H1 (cell line): ENCODE measurements at regions not wholly inside any gene's neighbourhood (a gene's known extent, or its start where the extent isn't known, plus 50 kb on each side); places are given as distances from the start of the nearest gene placed in this dataset.
"Not testable (repeated sequence)": the region's sequence is repeated elsewhere in the genome, so short reads cannot be mapped to it uniquely, and the experiment has no call there.

Experiments used
- CTCF ChIA-PET: fragments of 300-600 bp; sonication (Branson Sonifier 250); formaldehyde crosslinking; loops from one replicate; lab custom pipeline; 2021; ENCODE audit not compliant: partially characterized antibody; lab: Charles Lee
- POLR2A ChIA-PET: fragments of 300-600 bp; sonication (Branson Sonifier 250); formaldehyde crosslinking; loops from one replicate; lab custom pipeline; 2021; ENCODE audit warnings: inconsistent platforms; ENCODE audit not compliant: partially characterized antibody; lab: Charles Lee
- DNase-seq, 2 experiments: peaks; one replicate each; pipeline versions ENCODE4 v3.0.0 to v3.0.0-alpha.2; 2010 to 2022; ENCODE audit warnings: low spot score in 2 of 2, low read depth in 1 of 2, mixed read lengths in 1 of 2
- FAIRE-seq: peaks from 2 replicates; lab custom pipeline; 2011; peaks lifted over from hg19 to GRCh38; lab: Jason Lieb, UNC
- H2AFZ ChIP-seq: 2 replicates; pipeline ENCODE4 v1.8.1; 2012; ENCODE audit warnings: low read length, inconsistent platforms
- H2AK5ac ChIP-seq: 2 replicates; pipeline ENCODE4 v1.6.1; 2013; ENCODE audit warnings: low read depth, low read length
- H2BK120ac ChIP-seq: replicated peaks from 2 replicates; pipeline ENCODE3; 2013; ENCODE audit warnings: low read depth, low read length, inconsistent platforms
- H2BK12ac ChIP-seq: 2 replicates; pipeline ENCODE4 v1.6.1; 2013; ENCODE audit warnings: low read depth, low read length
- H2BK15ac ChIP-seq: 2 replicates; pipeline ENCODE4 v1.6.1; 2013; ENCODE audit warnings: low read length
- H2BK20ac ChIP-seq: 2 replicates; pipeline ENCODE4 v1.6.1; 2013; ENCODE audit warnings: low read length
- H2BK5ac ChIP-seq: 2 replicates; pipeline ENCODE4 v1.6.1; 2013; ENCODE audit warnings: low read depth, low read length
- H3K14ac ChIP-seq: 2 replicates; pipeline ENCODE4 v1.6.1; 2013; ENCODE audit warnings: inconsistent platforms; ENCODE audit not compliant: insufficient read length
- H3K18ac ChIP-seq: 2 replicates; pipeline ENCODE4 v1.6.1; 2013; ENCODE audit warnings: low read length; ENCODE audit errors: extremely low read depth
- H3K23ac ChIP-seq: 2 replicates; pipeline ENCODE4 v1.6.1; 2013; ENCODE audit warnings: inconsistent platforms; ENCODE audit not compliant: insufficient read length
- H3K23me2 ChIP-seq: 2 replicates; pipeline ENCODE4 v1.6.1; 2013; ENCODE audit warnings: low read depth, low read length
- H3K27ac ChIP-seq: 2 replicates; pipeline ENCODE4 v1.6.1; 2011; ENCODE audit warnings: low read depth, low read length, inconsistent platforms
- H3K27me3 ChIP-seq, 4 experiments: replicated peaks in 1 of 4; 1 replicate in 1 of 4; 2 replicates in 3 of 4; pipeline versions ENCODE4 v1.6.1 to v1.8.1; 2011 to 2013; ENCODE audit warnings: low read length in 3 of 4, mild to moderate bottlenecking in 3 of 4, inconsistent platforms in 2 of 4, mixed read lengths in 2 of 4, moderate library complexity in 1 of 4; ENCODE audit not compliant: control insufficient read depth in 3 of 4, insufficient read depth in 3 of 4; ENCODE audit errors: extremely low read depth in 1 of 4
- H3K36me3 ChIP-seq, 4 experiments: 2 replicates each; pipeline versions ENCODE4 v1.6.1 to v1.8.1; 2011 to 2013; ENCODE audit warnings: mild to moderate bottlenecking in 4 of 4, low read length in 3 of 4, moderate library complexity in 2 of 4, control low read depth in 1 of 4, inconsistent platforms in 1 of 4; ENCODE audit not compliant: insufficient read depth in 4 of 4, control insufficient read depth in 2 of 4
- H3K4ac ChIP-seq: replicated peaks from 2 replicates; pipeline ENCODE3; 2013; ENCODE audit warnings: low read length, low read depth, mixed read lengths, inconsistent platforms; ENCODE audit not compliant: insufficient read length
- H3K4me1 ChIP-seq, 4 experiments: replicated peaks in 1 of 4; 1 replicate in 1 of 4; 2 replicates in 3 of 4; pipeline versions ENCODE4 v1.6.1 to v1.8.1; 2011 to 2013; ENCODE audit warnings: low read length in 3 of 4, inconsistent platforms in 2 of 4, mixed read lengths in 1 of 4; ENCODE audit not compliant: insufficient read depth in 4 of 4, control insufficient read depth in 3 of 4
- H3K4me2 ChIP-seq, 2 experiments: 2 replicates each; pipeline versions ENCODE4 v1.6.1 to v1.8.1; 2011 to 2013; ENCODE audit warnings: low read depth in 2 of 2, low read length in 2 of 2, control low read depth in 1 of 2, inconsistent platforms in 1 of 2, mild to moderate bottlenecking in 1 of 2; ENCODE audit not compliant: insufficient read depth in 1 of 2
- H3K4me3 ChIP-seq, 4 experiments: fragments of 200-600, 300-600 bp in 1 of 4; sonication (generic), shearing (Covaris generic), sonication (Bioruptor Twin) in 1 of 4; 2 replicates each; pipeline versions ENCODE4 v1.5.1 to v1.8.1; 2011 to 2016; ENCODE audit warnings: low read length in 4 of 4, low read depth in 3 of 4, control low read depth in 2 of 4, inconsistent platforms in 2 of 4, mild to moderate bottlenecking in 2 of 4, mixed read lengths in 1 of 4, moderate library complexity in 1 of 4; ENCODE audit not compliant: insufficient read depth in 2 of 4; ENCODE audit errors: extremely low read depth in 1 of 4
- H3K56ac ChIP-seq: replicated peaks from 2 replicates; pipeline ENCODE3; 2013; ENCODE audit warnings: low read depth, mild to moderate bottlenecking, mixed read lengths, low read length, inconsistent platforms; ENCODE audit not compliant: insufficient read length
- H3K79me1 ChIP-seq: 2 replicates; pipeline ENCODE4 v1.6.1; 2013; ENCODE audit warnings: low read depth, low read length, control low read depth
- H3K79me2 ChIP-seq, 2 experiments: 2 replicates each; pipeline versions ENCODE4 v1.6.1 to v1.8.1; 2012 to 2013; ENCODE audit warnings: low read length in 2 of 2, mild to moderate bottlenecking in 2 of 2, inconsistent platforms in 1 of 2; ENCODE audit not compliant: insufficient read depth in 2 of 2, control insufficient read depth in 1 of 2
- H3K9ac ChIP-seq, 4 experiments: replicated peaks in 1 of 4; 1 replicate in 1 of 4; 2 replicates in 3 of 4; pipeline versions ENCODE4 v1.6.1 to v1.8.1; 2011 to 2013; ENCODE audit warnings: low read depth in 3 of 4, low read length in 3 of 4, control low read depth in 2 of 4, mild to moderate bottlenecking in 2 of 4, moderate library complexity in 2 of 4, inconsistent platforms in 1 of 4; ENCODE audit errors: extremely low read depth in 1 of 4
- H3K9me3 ChIP-seq, 2 experiments: 2 replicates each; pipeline versions ENCODE4 v1.6.1 to v1.8.1; 2012 to 2013; ENCODE audit warnings: mild to moderate bottlenecking in 2 of 2, moderate library complexity in 2 of 2, control low read depth in 1 of 2, inconsistent platforms in 1 of 2, low read depth in 1 of 2, low read length in 1 of 2, mixed read lengths in 1 of 2; ENCODE audit not compliant: insufficient read depth in 2 of 2
- H4K20me1 ChIP-seq, 2 experiments: replicated peaks in 1 of 2; 2 replicates each; pipeline versions ENCODE3 to v1.8.1; 2011 to 2013; ENCODE audit warnings: inconsistent platforms in 2 of 2, low read length in 2 of 2, mild to moderate bottlenecking in 1 of 2; ENCODE audit not compliant: insufficient read depth in 2 of 2, control insufficient read depth in 1 of 2
- H4K5ac ChIP-seq: 2 replicates; pipeline ENCODE4 v1.6.1; 2013; ENCODE audit warnings: low read length, low read depth, mixed read lengths, inconsistent platforms; ENCODE audit not compliant: insufficient read length
- H4K8ac ChIP-seq: 2 replicates; pipeline ENCODE4 v1.8.0; 2013; ENCODE audit warnings: mild to moderate bottlenecking, moderate library complexity, low read length, inconsistent platforms; ENCODE audit not compliant: insufficient read depth; ENCODE audit errors: extremely low read depth
- H4K91ac ChIP-seq: replicated peaks from 2 replicates; pipeline ENCODE3; 2013; ENCODE audit warnings: low read length, mixed read lengths, inconsistent platforms; ENCODE audit not compliant: insufficient read length
- WGBS, 2 experiments: shearing (Covaris generic) in 1 of 2; methylation state at CpG; one replicate each; pipeline versions ENCODE4 v1.1.6 to v1.1.7; 2013 to 2015; ENCODE audit warnings: low lambda C conversion rate in 2 of 2, mixed read lengths in 2 of 2, inconsistent platforms in 1 of 2, low coverage in 1 of 2, missing lambda C conversion rate in 1 of 2; ENCODE audit not compliant: insufficient replicate concordance in 2 of 2, insufficient coverage in 1 of 2, insufficient read length in 1 of 2; ENCODE audit errors: extremely low coverage in 1 of 2, missing lambda C conversion rate in 1 of 2; 5-methylcytosine and 5-hydroxymethylcytosine counted together

- H2AK5ac ChIP-seq, H2BK15ac ChIP-seq, H2AFZ ChIP-seq, H2BK12ac ChIP-seq, H3K79me1 ChIP-seq, H2BK20ac ChIP-seq, H4K91ac ChIP-seq, H3K14ac ChIP-seq, H3K4ac ChIP-seq, H3K18ac ChIP-seq, H2BK5ac ChIP-seq, H3K36me3 ChIP-seq, H4K8ac ChIP-seq, H3K27me3 ChIP-seq, H3K9me3 ChIP-seq, H4K5ac ChIP-seq, H4K20me1 ChIP-seq, H3K4me2 ChIP-seq, FAIRE-seq, H2BK120ac ChIP-seq, H3K4me3 ChIP-seq, H3K27ac ChIP-seq, H3K79me2 ChIP-seq, H3K23ac ChIP-seq, H3K9ac ChIP-seq, H3K56ac ChIP-seq, POLR2A ChIA-PET, H3K4me1 ChIP-seq: not testable (repeated sequence)
- WGBS, 2 experiments = 93% methylated on average over 7 of the region's 14 CpGs; no CpG with 5 or more reads in 1 of the 2 experiments
- peaks cover 11% of the 10 kb centered on the region; the same call in 1 of the 2 replicates for H3K23me2 ChIP-seq
- DNase-seq = peak in 1 of 2 experiments; percentile 30
- CTCF ChIA-PET = interaction anchor here (0.7 to 2.1 kb wide), 2 partner anchors 14 to 123 kb away, joined by 3 to 7 read pairs; no protein-coding TSS in a partner anchor
Measured at GRCh38 chr16:29193248-29193574, 208.4 kb downstream of the LAT start.
